ENCODE measurements at regions not wholly inside any gene's neighbourhood (a gene's known extent, or its start where the extent isn't known, plus 50 kb on each side); places are given as distances from the start of the nearest gene placed in this dataset.

DNA sequence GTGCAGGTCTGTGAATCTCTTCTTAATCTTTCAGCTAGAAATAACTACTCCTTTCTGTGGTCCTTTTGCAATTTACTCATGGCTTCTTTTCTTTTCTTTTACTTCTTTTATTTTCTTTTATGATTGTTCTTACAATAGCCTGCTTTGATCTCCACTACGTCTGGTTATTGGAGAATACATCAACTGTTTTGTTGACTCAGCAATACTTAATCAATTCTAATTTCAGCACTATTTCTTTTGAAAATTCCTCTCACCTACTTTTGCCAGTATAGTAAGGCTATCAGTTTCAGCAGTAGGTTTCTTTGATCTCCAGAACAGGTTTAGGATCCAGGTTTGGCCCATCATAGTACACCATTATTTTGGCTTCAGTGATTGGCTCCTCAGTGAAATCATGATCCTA lies 111.8 kb upstream of the DPP10 start (continued):
- TF ChIP-seq PRDM1 (tag by site-specific recombination; IDR thresholded peaks at IDR 0.05) (no peak), ZNF768 (tag by site-specific recombination; IDR thresholded peaks at IDR 0.05) (no peak), SCRT1 (tag by site-specific recombination; IDR thresholded peaks at IDR 0.05; ENCODE audit: borderline replicate concordance) (no peak), YY1 (tag by site-specific recombination; IDR thresholded peaks at IDR 0.05) (no peak), GLIS1 (tag by site-specific recombination; IDR thresholded peaks at IDR 0.05) (no peak), ZBTB1 (tag by site-specific recombination; IDR thresholded peaks at IDR 0.05) (no peak), ZSCAN23 (tag by site-specific recombination; IDR thresholded peaks at IDR 0.05) (no peak), ZNF610 (tag by site-specific recombination; IDR thresholded peaks at IDR 0.05; ENCODE audit: borderline replicate concordance) (no peak), ZNF214 (tag by site-specific recombination; IDR thresholded peaks at IDR 0.05; ENCODE audit: borderline replicate concordance) (no peak)
- TF ChIP-seq, protein P1, sequence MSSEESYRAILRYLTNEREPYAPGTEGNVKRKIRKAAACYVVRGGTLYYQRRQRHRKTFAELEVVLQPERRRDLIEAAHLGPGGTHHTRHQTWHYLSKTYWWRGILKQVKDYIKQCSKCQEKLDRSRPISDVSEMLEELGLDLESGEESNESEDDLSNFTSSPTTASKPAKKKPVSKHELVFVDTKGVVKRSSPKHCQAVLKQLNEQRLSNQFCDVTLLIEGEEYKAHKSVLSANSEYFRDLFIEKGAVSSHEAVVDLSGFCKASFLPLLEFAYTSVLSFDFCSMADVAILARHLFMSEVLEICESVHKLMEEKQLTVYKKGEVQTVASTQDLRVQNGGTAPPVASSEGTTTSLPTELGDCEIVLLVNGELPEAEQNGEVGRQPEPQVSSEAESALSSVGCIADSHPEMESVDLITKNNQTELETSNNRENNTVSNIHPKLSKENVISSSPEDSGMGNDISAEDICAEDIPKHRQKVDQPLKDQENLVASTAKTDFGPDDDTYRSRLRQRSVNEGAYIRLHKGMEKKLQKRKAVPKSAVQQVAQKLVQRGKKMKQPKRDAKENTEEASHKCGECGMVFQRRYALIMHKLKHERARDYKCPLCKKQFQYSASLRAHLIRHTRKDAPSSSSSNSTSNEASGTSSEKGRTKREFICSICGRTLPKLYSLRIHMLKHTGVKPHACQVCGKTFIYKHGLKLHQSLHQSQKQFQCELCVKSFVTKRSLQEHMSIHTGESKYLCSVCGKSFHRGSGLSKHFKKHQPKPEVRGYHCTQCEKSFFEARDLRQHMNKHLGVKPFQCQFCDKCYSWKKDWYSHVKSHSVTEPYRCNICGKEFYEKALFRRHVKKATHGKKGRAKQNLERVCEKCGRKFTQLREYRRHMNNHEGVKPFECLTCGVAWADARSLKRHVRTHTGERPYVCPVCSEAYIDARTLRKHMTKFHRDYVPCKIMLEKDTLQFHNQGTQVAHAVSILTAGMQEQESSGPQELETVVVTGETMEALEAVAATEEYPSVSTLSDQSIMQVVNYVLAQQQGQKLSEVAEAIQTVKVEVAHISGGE (tag by site-specific recombination; conservative IDR thresholded peaks at IDR 0.05; ENCODE audit: low read depth): no peak

DNA sequence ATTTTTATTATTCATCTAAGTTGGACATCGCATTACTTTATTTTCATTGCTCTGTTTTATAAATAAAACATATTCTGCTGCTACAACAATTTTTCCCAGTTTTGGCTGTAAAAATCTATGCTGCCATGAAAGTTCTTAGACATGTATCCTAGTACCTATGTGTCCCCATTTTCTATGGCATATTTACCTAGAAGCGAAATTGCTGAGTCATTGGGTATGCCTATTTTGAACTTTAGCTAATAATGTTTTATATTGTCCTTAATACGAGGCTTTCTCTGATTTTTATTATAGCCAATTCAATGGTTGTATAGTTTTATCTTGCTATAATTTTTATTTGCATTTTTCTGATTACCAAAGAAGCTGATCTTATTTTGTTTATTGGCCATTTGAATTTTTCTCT lies 110.5 kb upstream of the DPP10 start:
- no peak overlapping the region for H3K4me3 ChIP-seq (ENCODE audit: low read depth, low read length)
- no peaks in the 10 kb centered on the region for H3K36me3 ChIP-seq (ENCODE audit: control insufficient read depth in 2 of 2, insufficient read depth in 1 of 2, low read length in 2 of 2)
- H3K9me3 ChIP-seq (ENCODE audit: control insufficient read depth, insufficient read depth, low read depth, low read length): no peaks in the 10 kb centered on the region
- no peaks in the 10 kb centered on the region for H3K4me1 ChIP-seq (ENCODE audit: control insufficient read depth, insufficient read depth, low read length)
- ChIA-PET CTCF (no interaction called here), POLR2A (no interaction called here)
- TF ChIP-seq ZNF521 (tag by site-specific recombination; IDR thresholded peaks at IDR 0.05) (no peak), ZNF266 (tag by site-specific recombination; IDR thresholded peaks at IDR 0.05; ENCODE audit: low read depth) (no peak), YY2 (tag by site-specific recombination; IDR thresholded peaks at IDR 0.05) (no peak), KLF16 (tag by site-specific recombination; IDR thresholded peaks at IDR 0.05) (no peak), ZNF394 (tag by site-specific recombination; IDR thresholded peaks at IDR 0.05; ENCODE audit: borderline replicate concordance) (no peak), ZNF155 (tag by site-specific recombination; IDR thresholded peaks at IDR 0.05) (no peak), ZXDB (tag by site-specific recombination; IDR thresholded peaks at IDR 0.05) (no peak), TRIM28 (IDR thresholded peaks at IDR 0.05; ENCODE audit: borderline replicate concordance, low read length) (no peak), ZNF140 (tag by site-specific recombination; IDR thresholded peaks at IDR 0.05) (no peak), MZF1 (tag by site-specific recombination; IDR thresholded peaks at IDR 0.05; ENCODE audit: borderline replicate concordance) (no peak), ZNF211 (tag by site-specific recombination; IDR thresholded peaks at IDR 0.05; ENCODE audit: low read depth) (no peak), ZNF366 (tag by site-specific recombination; conservative IDR thresholded peaks at IDR 0.05) (no peak), HOXC10 (CRISPR knock-in tag; IDR thresholded peaks at IDR 0.05) (no peak), ZNF624 (tag by site-specific recombination; IDR thresholded peaks at IDR 0.05) (no peak)
- TF ChIP-seq, protein P2, sequence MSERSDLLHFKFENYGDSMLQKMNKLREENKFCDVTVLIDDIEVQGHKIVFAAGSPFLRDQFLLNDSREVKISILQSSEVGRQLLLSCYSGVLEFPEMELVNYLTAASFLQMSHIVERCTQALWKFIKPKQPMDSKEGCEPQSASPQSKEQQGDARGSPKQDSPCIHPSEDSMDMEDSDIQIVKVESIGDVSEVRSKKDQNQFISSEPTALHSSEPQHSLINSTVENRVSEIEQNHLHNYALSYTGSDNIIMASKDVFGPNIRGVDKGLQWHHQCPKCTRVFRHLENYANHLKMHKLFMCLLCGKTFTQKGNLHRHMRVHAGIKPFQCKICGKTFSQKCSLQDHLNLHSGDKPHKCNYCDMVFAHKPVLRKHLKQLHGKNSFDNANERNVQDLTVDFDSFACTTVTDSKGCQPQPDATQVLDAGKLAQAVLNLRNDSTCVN (tag by site-specific recombination; optimal IDR thresholded peaks at IDR 0.05): no peak
- TF ChIP-seq, protein P3, sequence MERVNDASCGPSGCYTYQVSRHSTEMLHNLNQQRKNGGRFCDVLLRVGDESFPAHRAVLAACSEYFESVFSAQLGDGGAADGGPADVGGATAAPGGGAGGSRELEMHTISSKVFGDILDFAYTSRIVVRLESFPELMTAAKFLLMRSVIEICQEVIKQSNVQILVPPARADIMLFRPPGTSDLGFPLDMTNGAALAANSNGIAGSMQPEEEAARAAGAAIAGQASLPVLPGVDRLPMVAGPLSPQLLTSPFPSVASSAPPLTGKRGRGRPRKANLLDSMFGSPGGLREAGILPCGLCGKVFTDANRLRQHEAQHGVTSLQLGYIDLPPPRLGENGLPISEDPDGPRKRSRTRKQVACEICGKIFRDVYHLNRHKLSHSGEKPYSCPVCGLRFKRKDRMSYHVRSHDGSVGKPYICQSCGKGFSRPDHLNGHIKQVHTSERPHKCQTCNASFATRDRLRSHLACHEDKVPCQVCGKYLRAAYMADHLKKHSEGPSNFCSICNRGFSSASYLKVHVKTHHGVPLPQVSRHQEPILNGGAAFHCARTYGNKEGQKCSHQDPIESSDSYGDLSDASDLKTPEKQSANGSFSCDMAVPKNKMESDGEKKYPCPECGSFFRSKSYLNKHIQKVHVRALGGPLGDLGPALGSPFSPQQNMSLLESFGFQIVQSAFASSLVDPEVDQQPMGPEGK (tag by site-specific recombination; IDR thresholded peaks at IDR 0.05): no peak
- no peak overlapping the region for H3K27ac ChIP-seq (ENCODE audit: extremely low read depth, low read depth, low read length)

All from HEK293 (cell line).